Motor neuron (in vitro differentiated cells): ENCODE measurements at regions not wholly inside any gene's neighbourhood (a gene's known extent, or its start where the extent isn't known, plus 50 kb on each side); places are given as distances from the start of the nearest gene placed in this dataset.
"Not testable (repeated sequence)": the region's sequence is repeated elsewhere in the genome, so short reads cannot be mapped to it uniquely, and the experiment has no call there.

Experiments
- ATAC-seq, 8 experiments: fragments of 200-7000 bp; cut with Tn5 transposase; replicated peaks in 6 of 8; 2 replicates each; pipeline ENCODE4 v1.8.0; 2021; ENCODE audit warnings: mild to moderate bottlenecking in 8 of 8, moderate library complexity in 8 of 8
- H3K27ac ChIP-seq, 2 donors: fragments of 250-450 bp; sonication (Bioruptor Pico); 2 replicates each; pipeline ENCODE4 v1.9.0; 2021; ENCODE audit warnings: antibody characterized with exemption in 2 of 2, mild to moderate bottlenecking in 2 of 2, moderate library complexity in 1 of 2
- H3K4me1 ChIP-seq, 2 donors: fragments of 250-450 bp; sonication (Bioruptor Pico); replicated peaks in 1 of 2; 2 replicates each; pipeline ENCODE4 v1.6.1; 2021; ENCODE audit warnings: antibody characterized with exemption in 2 of 2, mild to moderate bottlenecking in 2 of 2, moderate library complexity in 1 of 2
- H3K4me3 ChIP-seq, 5 donors: fragments of 250-450 bp; sonication (Bioruptor Pico); 2 replicates each; pipeline ENCODE4 v1.9.0; 2021; ENCODE audit warnings: antibody characterized with exemption in 5 of 5, mild to moderate bottlenecking in 5 of 5, moderate library complexity in 4 of 5
- WGBS, 10 experiments: fragments of 450-650 bp; shearing (Covaris generic); methylation state at CpG; one replicate each; pipeline ENCODE4 v1.0.0; 2022; 5-methylcytosine and 5-hydroxymethylcytosine counted together
- in situ Hi-C, 9 experiments: fragments of 400-800 bp; cut with MboI; loops; one replicate each; pipeline ENCODE4 v1.15.0; 2021; ENCODE audit warnings: low sequenced_read_pairs in 9 of 9, low pct_unique_long_range_greater_than_20kb in 2 of 9; ENCODE audit not compliant: unreplicated experiment in 9 of 9

DNA sequence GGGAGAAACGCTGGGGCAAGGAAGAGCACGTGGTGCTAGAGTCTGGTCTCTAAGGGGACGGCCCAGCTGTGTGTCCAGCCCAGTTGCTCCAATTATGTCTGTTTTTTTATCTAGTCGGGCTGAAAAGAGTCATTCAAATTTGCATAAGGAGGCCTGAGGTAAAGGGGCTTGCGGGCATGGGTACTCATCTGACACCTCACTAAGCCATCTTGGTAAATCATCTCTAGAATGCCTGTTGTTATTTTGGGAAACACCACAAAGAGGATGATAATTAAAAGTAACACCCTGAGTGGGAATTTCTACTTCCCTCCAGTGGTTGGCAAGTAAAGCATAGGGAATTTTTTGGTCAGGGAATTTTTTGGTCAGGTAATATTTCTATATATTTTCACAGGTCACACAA is 196.1 kb upstream of the ALG10B start:
- WGBS, 10 experiments, result 0 to 61% (median 0%) methylated on average over 1 to 4 of the region's 5 CpGs; no CpG with 5 or more reads in 5 of the 10 experiments
- ATAC-seq, result no peak
- in situ Hi-C loops, result no loop called here
- H3K27ac ChIP-seq, result no peak overlapping the region
- H3K4me3 ChIP-seq, result no peak overlapping the region
- H3K4me1 ChIP-seq, result no peaks in the 10 kb centered on the region

DNA sequence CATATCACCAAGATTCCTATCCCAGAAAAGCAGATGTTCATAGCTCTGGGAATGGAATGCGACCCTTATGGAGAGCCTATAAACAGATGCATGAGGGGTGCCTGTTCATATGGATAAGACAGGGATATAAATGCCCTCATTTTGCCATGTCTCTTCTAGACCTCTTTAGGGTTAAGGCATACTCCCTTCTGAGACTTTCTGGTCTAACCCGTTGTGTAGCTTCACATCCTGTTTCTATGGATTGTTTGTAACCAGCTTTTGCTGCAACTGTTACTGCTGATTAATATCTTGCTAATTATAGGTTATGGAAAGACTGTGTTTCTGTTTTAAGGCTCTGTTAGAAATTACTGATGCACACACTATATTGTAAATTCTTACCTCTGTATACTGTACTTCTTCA is 193.5 kb upstream of the ALG10B start:
- H3K27ac ChIP-seq, ATAC-seq, H3K4me3 ChIP-seq, H3K4me1 ChIP-seq, in situ Hi-C loops: not testable (repeated sequence)
- 0 to 65% (median 60%) methylated on average over 1 to 2 of the region's 2 CpGs; no CpG with 5 or more reads in 3 of the 10 experiments for WGBS, 10 experiments

DNA sequence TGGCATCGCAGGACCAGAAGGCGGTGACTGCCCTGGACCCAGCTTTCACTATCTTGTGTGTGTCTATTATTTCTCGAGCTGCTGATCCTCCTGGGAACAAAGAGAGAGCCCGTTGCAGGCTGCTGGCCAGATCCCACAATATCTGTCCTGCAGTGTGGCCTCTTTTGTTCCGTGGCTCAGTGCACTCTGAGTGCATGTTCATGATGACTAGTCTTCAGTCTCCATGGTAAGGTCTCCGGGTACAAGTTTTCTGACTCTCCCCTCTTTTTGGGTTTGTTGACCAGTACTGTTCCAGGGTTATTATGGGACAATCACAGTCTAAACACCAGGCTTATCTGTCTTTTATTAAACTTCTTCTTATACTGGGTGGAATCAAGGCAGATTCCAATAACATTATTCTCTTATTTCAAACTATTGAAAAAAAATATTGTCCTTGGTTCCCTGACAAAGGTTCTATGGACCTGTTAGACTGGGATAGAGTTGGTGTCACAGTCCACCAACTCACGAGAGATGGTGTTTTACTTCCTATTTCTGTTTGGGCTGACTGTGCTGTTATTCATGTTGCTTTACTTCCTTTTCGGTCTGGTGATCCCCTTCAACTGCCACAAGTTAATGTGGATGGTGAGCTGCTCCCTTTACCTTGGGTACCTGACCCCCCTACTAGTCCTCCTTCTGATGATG is 192.9 kb upstream of the ALG10B start:
- WGBS, 10 experiments, result 0 to 68% (median 20%) methylated on average over 1 to 7 of the region's 8 CpGs; no CpG with 5 or more reads in 1 of the 10 experiments
- no peak overlapping the region for H3K4me3 ChIP-seq
- H3K27ac ChIP-seq, result no peak overlapping the region
- in situ Hi-C loops, result no loop called here
- no peaks in the 10 kb centered on the region for H3K4me1 ChIP-seq
- no peak for ATAC-seq

DNA sequence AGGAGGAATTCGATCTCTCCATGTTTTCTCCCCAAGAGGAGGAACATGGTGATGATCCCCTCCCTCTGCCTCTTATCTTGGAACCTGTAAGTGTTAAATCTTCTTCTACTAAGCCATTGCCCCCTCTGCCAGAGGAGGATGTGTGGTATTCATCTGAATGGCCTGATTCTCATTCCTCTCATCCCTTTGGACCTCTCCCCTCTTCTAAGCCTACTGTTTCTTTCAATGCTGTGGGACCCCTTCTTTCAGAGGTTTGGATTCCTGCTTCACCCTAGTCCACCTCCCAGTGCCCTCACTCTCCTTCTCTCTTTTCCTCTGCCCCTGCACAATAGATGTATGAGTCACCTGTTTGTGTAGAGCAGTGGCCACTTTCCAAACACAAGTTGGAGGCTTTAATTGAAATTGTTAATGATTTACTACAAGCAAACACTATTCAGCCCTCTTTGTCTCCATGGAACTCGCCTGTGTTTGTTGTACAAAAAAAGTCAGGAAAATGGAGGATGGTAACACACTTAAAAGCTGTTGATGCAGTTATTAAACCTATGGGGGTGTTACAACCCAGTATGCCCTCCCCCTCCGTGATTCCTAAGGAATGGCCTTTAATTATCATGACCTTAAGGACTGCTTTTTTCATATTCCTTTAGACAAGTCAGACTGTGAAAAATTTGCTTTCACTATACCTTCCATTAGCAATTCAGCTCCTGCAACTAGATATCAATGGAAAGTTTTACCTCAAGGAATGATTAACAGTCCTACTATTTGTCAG is 192.1 kb upstream of the ALG10B start:
- 0 to 33% (median 0%) methylated on average over 1 to 3 of the region's 3 CpGs; no CpG with 5 or more reads in 1 of the 10 experiments for WGBS, 10 experiments
- H3K4me1 ChIP-seq, result no peaks in the 10 kb centered on the region
- in situ Hi-C loops, result loop anchor here in 3 of 9 experiments (25.0 kb wide), 2 partner anchors 87 to 163 kb away; no protein-coding TSS in a partner anchor
- no peak for ATAC-seq
- no peak overlapping the region for H3K27ac ChIP-seq
- no peak overlapping the region for H3K4me3 ChIP-seq

DNA sequence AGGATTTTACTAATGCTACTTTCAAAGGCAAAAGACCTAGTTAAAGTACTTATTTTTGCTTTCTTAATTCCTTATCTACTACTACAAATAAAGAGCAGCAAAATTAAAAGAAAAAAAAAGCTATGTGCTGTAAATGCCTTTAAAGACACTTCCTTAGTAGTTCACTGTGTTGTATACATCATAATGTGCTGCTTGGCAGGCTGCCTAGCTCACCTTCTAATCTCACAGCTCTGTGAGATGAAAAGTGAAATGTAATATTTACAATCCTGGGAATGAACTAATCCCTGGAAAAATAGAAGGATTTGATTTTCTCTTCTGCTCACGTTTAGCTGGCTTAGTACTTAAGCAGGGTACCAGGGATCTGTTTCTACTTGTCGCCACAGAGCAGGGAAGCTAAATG is 184.4 kb upstream of the ALG10B start:
- in situ Hi-C loops, result loop anchor here in 4 of 9 experiments (10.0 to 25.0 kb wide), 3 partner anchors 95 to 183 kb away; partner anchors contain the start of gene ALG10B (in 1 of the 4)
- ATAC-seq, result no peak
- no peak overlapping the region for H3K27ac ChIP-seq

DNA sequence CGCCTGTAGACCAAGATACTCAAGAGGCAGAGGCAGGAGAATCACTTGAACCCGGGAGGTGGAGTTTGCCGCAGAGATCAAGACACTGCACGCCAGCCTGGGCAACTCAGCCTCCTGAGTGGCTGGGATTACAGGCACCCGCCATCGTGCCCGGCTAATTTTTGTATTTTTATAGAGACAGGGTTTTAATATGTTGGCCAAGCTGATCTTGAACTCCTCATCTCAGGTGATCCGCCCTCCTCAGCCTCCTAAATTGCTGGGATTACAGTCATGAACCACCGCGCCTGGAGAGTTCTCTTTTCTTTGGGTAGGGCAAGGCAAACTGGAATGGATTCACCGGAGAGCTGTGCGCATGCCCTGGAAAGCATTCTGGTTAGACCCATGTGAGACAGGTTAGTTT is 179.3 kb upstream of the ALG10B start:
- no peak for ATAC-seq
- Histone ChIP-seq H3K4me3 (no peak overlapping the region), H3K27ac (no peak overlapping the region), H3K4me1 (no peaks in the 10 kb centered on the region)
- in situ Hi-C loops, result loop anchor here in 4 of 9 experiments (10.0 to 25.0 kb wide), 3 partner anchors 100 to 178 kb away; partner anchors contain the start of gene ALG10B (in 1 of the 4)
- 70 to 100% (median 90%) methylated on average over 1 to 9 of the region's 12 CpGs; no CpG with 5 or more reads in 2 of the 10 experiments for WGBS, 10 experiments

More for the DNA sequence above, 184.4 kb upstream of the ALG10B start:
- Histone ChIP-seq H3K4me3 (no peak overlapping the region), H3K4me1 (no peaks in the 10 kb centered on the region)
- WGBS, 10 experiments, result 0 to 67% (median 6%) methylated on average over 1 to 2 of the region's 2 CpGs; no CpG with 5 or more reads in 3 of the 10 experiments

DNA sequence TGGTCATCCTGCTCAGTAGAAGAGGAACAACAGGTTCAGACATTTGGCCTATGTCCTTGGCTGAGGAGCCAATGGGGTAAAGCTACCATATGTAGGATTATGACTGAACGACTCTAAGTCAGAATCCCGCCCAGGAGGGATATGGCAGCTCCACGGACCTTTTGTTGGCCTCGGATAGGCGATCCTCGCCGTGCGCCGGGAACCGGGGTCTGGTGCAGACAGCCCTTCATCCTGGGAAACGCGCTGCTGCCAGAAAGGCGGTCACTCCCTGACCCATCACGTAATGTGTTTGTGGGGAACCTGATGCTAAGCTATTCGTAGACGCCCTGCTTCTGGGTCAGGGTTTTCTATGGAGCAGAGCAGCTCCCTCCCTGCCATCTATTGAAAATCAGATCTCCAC is 178.9 kb upstream of the ALG10B start:
- no peak overlapping the region for H3K27ac ChIP-seq
- in situ Hi-C loops, result loop anchor here in 4 of 9 experiments (10.0 to 25.0 kb wide), 3 partner anchors 100 to 177 kb away; partner anchors contain the start of gene ALG10B (in 1 of the 4)
- no peak overlapping the region for H3K4me3 ChIP-seq
- WGBS, 10 experiments, result 0 to 100% (median 41%) methylated on average over 1 to 5 of the region's 16 CpGs; no CpG with 5 or more reads in 6 of the 10 experiments
- no peaks in the 10 kb centered on the region for H3K4me1 ChIP-seq
- no peak for ATAC-seq

DNA sequence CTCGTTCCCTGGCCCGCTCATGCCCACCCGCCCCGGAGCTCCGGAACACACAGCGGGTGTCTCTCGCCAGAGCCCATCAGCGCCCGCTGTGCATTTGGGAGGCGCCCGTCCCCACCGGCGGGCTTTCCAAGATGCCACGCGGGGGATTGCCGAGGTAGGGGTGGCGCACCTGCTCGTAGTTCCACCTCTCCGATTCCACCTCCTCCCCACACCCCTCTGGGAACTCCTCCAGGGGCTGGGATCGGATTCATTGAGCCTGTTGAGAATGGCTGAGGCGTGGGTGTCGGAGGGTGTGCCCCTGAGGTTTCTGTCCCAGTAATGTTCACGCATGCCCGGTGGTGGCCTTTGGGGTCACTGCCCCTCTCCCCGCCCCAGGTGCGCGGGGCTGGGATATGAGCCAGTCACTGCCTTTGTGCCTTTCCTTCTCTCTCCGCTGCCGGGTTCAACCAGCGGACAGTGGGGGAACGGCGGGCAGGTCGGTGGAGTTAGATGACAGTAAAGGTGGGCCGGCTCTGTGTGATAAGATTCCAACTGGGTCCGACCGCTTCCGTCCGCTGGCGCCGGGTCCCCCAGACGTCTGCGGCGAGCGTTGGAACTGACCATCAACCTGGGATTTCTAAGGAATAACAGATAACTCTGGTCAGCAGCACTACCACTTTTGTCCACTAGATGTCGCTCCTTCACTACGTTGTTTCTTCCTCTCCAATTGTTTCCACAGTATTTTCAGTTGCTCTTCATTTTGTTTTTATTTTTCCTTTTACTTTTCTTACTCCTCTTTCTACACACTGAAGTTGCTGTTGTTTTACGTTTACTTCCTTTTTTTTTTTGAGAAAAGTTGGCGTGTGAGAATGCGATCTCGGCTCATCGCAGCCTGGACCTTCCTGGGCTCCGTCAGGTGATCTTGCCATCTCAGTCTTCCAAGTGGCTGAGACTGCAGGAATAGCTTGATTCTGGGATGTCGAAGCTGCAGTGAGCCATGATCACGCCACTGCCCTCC is 178.1 kb upstream of the ALG10B start:
- Histone ChIP-seq H3K4me1 (no peaks in the 10 kb centered on the region), H3K4me3 (peak overlapping the region in 3 of 5 donors; percentile 11 to 33 (median 19)), H3K27ac (no peak overlapping the region)
- WGBS, 10 experiments, result 0 to 49% (median 9%) methylated on average over 3 to 21 of the region's 54 CpGs
- in situ Hi-C loops, result loop anchor here in 4 of 9 experiments (10.0 to 25.0 kb wide), 3 partner anchors 101 to 176 kb away; partner anchors contain the start of gene ALG10B (in 1 of the 4)
- ATAC-seq, result peak; percentile 45 to 94 (median 74)

DNA sequence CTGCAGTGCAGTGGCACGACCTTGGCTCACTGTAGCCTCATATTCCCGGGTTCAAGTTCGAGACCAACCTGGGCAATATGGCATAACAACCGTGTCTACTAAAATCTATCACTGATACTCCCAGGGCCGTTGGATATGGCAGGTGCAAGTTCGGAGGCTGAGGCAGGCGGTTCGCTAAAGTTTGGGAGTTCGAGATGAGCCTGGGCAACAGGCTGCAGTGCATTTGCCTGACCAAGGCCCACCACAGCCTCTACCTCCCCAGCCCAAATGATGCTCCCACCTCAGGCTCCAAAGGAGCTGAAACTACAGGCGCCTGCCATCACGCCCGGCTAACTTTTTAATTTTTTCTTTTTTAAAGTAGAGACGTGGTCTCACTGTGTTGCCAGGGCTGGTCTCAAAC is 177.1 kb upstream of the ALG10B start:
- Histone ChIP-seq H3K4me3 (no peak overlapping the region), H3K4me1 (no peaks in the 10 kb centered on the region), H3K27ac (no peak overlapping the region)
- in situ Hi-C loops, result loop anchor here in 4 of 9 experiments (10.0 to 25.0 kb wide), 3 partner anchors 102 to 175 kb away; partner anchors contain the start of gene ALG10B (in 1 of the 4)
- ATAC-seq, result no peak
- 44 to 97% (median 71%) methylated on average over 1 to 9 of the region's 13 CpGs for WGBS, 10 experiments

DNA sequence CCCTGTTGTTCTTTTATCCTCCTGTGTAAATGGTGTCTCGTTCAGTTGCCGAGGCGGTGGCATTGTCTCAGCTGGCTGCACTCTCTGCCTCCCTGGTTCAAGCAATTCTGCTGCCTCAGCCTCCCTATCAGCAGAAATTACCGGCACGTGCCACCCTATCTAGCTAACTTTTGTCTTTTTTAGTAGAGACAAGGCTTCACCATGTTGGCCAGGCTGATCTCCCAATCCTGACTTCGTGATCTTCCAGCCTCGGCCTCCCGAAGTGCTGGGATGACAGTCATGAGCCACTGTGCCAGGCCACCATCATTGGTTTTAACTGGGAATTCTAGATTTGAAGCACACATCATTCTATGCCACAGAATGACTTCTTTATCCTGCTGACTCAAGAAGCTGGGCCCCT is 175.3 kb upstream of the ALG10B start:
- Histone ChIP-seq H3K4me1 (no peaks in the 10 kb centered on the region), H3K4me3 (no peak overlapping the region), H3K27ac (no peak overlapping the region)
- ATAC-seq, result no peak
- WGBS, 10 experiments, result 47 to 91% (median 68%) methylated on average over 1 to 6 of the region's 8 CpGs; no CpG with 5 or more reads in 2 of the 10 experiments
- in situ Hi-C loops, result loop anchor here in 4 of 9 experiments (10.0 to 25.0 kb wide), 3 partner anchors 104 to 174 kb away; partner anchors contain the start of gene ALG10B (in 2 of the 4)

DNA sequence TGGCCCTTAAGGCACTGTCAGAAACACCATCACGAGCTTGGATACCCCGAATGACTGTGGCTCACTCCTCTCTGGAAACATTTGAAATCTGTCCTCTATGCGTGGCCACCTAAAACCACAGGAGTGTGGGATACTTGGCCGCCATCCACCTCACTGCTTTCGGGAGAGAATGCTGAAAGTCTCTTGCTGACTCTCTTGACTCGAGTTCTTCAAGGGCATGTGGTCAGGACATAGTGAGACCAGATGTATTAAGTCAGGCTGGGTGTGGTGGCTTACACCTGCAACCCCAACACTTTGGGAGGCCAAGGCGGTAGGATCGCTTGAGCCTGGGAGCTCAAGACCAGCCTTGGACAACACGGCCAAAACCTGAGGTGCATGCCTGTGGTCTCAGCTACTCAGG is 174.7 kb upstream of the ALG10B start:
- 0 to 100% (median 67%) methylated on average over 1 to 6 of the region's 9 CpGs; no CpG with 5 or more reads in 3 of the 10 experiments for WGBS, 10 experiments
- H3K4me3 ChIP-seq, result no peak overlapping the region
- no peaks in the 10 kb centered on the region for H3K4me1 ChIP-seq
- H3K27ac ChIP-seq, result no peak overlapping the region
- ATAC-seq, result no peak
- in situ Hi-C loops, result loop anchor here in 4 of 9 experiments (10.0 to 25.0 kb wide), 3 partner anchors 105 to 173 kb away; partner anchors contain the start of gene ALG10B (in 2 of the 4)

DNA sequence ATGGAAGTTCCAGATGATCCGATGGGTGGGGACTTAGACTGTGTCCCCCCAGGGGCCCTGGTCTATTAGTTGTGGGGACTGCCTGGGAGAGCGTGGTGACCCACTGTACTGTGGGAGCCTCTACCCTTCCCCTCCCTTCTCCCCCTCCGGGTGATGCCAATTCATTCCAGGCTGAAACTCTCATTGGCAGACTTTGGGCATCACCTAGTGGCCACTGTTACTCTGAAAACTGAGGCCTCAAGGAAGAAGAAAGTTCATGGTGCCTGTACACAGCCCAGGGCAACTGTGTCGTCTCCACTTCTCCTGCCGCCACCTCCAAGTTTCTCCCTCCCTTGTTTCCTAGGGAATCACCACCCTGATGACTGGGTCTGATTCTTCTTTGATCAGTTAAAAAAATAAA is 173.6 kb upstream of the ALG10B start:
- no peak for ATAC-seq
- Histone ChIP-seq H3K27ac (no peak overlapping the region), H3K4me1 (no peaks in the 10 kb centered on the region), H3K4me3 (no peak overlapping the region)
- in situ Hi-C loops, result loop anchor here in 4 of 9 experiments (10.0 to 25.0 kb wide), 3 partner anchors 106 to 172 kb away; partner anchors contain the start of gene ALG10B (in 2 of the 4)
- WGBS, 10 experiments, result 33 to 100% (median 38%) methylated on average over 1 to 3 of the region's 5 CpGs; no CpG with 5 or more reads in 7 of the 10 experiments
